SK-N-SH (cell line): ENCODE measurements at regions not wholly inside any gene's neighbourhood (a gene's known extent, or its start where the extent isn't known, plus 50 kb on each side); places are given as distances from the start of the nearest gene placed in this dataset.

Experiments used
- CTCF ChIP-seq: fragments of 200-600 bp; sonication (generic); IDR thresholded peaks from 2 replicates; pipeline ENCODE4 v1.6.1; 2017; ENCODE audit warnings: antibody characterized with exemption, mild to moderate bottlenecking, moderate library complexity
- FOXJ3 ChIP-seq: sonication (generic); formaldehyde crosslinking; IDR thresholded peaks from 2 replicates; pipeline ENCODE4 v1.5.1; 2020; ENCODE audit warnings: mild to moderate bottlenecking, missing genetic modification reagents
- NRF1 ChIP-seq: IDR thresholded peaks from 2 replicates; pipeline ENCODE4 v1.6.1; 2012; ENCODE audit warnings: low read depth, mild to moderate bottlenecking, low read length
- SMC3 ChIP-seq: IDR thresholded peaks from 2 replicates; pipeline ENCODE4 v1.6.1; 2012; ENCODE audit warnings: low read depth, low read length, improper control_type of control experiment

GRCh38 chr13:84553227-84553626, 671.0 kb upstream of the SLITRK1 start:
- TF ChIP-seq SMC3, result no peak
- TF ChIP-seq CTCF, result no peak
- no peak for TF ChIP-seq NRF1
- no peak for TF ChIP-seq FOXJ3 (CRISPR knock-in tag)
